ENCODE measurements at regions not wholly inside any gene's neighbourhood (a gene's known extent, or its start where the extent isn't known, plus 50 kb on each side); places are given as distances from the start of the nearest gene placed in this dataset.
A peak's percentile ranks its signal among the peaks of the same experiment; 100 is the strongest.

DNA sequence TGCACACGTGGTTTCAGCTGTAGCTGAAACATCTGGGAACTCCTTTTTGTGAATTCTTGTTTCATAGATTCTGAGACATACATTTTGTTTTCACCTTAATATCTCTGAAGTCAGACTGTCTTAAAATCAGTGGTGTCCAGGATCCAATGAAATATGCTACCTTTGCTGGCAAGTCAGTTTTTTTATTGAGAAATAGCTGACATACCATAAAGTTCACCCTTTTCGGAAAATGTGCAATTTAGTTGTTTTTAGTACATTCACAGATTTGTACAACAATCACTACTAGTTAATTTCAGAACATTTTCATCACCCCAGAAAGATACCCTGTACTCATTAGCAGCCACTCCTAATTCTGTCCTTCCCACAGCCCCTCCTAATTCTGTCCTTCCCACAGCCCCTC lies 243.7 kb downstream of the GLI2 start:
- TF ChIP-seq, protein P1, sequence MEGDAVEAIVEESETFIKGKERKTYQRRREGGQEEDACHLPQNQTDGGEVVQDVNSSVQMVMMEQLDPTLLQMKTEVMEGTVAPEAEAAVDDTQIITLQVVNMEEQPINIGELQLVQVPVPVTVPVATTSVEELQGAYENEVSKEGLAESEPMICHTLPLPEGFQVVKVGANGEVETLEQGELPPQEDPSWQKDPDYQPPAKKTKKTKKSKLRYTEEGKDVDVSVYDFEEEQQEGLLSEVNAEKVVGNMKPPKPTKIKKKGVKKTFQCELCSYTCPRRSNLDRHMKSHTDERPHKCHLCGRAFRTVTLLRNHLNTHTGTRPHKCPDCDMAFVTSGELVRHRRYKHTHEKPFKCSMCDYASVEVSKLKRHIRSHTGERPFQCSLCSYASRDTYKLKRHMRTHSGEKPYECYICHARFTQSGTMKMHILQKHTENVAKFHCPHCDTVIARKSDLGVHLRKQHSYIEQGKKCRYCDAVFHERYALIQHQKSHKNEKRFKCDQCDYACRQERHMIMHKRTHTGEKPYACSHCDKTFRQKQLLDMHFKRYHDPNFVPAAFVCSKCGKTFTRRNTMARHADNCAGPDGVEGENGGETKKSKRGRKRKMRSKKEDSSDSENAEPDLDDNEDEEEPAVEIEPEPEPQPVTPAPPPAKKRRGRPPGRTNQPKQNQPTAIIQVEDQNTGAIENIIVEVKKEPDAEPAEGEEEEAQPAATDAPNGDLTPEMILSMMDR (IDR thresholded peaks at IDR 0.05; ENCODE audit: insufficient read depth, low read length, severe bottlenecking), result no peak
- FAIRE-seq (no peak), DNase-seq (ENCODE audit: low read depth) (no peak)
- Histone ChIP-seq H3K36me3 (ENCODE audit: control insufficient read depth, insufficient read depth, low read length) (no peaks in the 10 kb centered on the region), H3K4me3 (ENCODE audit: low read depth, low read length) (no peak overlapping the region), H3K27me3 (ENCODE audit: control insufficient read depth, insufficient read depth, low read length) (no peaks in the 10 kb centered on the region)

DNA sequence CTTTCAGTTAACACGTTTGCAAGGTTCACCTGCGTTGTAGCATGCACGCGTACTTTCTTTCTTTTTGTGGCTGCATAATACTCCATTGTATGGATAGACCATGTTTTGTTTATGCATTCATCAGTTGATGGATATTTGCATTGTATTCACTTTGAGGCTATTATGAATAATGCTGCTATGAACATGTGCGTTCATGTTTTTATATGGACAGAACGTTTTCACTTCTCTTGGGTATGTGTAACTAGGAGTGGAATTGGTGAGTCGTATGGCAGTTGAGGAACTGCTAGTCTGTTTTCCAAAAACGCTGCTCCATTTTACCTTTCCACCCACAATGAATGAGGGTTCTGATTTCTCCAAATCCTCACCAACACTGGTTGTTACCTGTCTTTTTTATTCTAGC lies 244.3 kb downstream of the GLI2 start:
- Histone ChIP-seq H3K36me3 (ENCODE audit: control insufficient read depth, insufficient read depth, low read length) (no peaks in the 10 kb centered on the region), H3K4me3 (ENCODE audit: low read depth, low read length) (no peak overlapping the region), H3K27me3 (ENCODE audit: control insufficient read depth, insufficient read depth, low read length) (no peaks in the 10 kb centered on the region)
- TF ChIP-seq, protein P1 (IDR thresholded peaks at IDR 0.05; ENCODE audit: insufficient read depth, low read length, severe bottlenecking), result no peak
- DNase-seq (ENCODE audit: low read depth) (peak; percentile 81), FAIRE-seq (no peak)

DNA sequence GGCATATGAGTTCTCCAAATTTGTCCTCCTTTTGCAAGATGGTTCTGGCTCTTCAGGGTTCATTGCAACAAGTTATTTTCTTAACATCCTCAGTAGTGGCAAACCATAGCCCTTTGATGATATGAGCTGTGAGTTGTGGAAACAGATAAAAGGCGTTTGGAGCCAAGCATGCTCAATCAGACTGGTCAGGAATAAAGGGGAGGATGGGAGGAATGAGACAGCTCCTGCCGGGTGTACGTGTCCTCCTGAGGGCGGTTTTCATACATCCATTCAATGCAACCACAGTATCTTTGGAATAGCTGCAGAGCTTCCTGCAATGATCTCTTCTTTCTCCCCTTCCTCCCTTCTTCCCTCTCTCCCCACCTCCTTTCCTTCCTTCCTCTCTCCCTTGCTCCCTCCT lies 245.8 kb downstream of the GLI2 start:
- TF ChIP-seq, protein P1 (IDR thresholded peaks at IDR 0.05; ENCODE audit: insufficient read depth, low read length, severe bottlenecking), result no peak
- DNase-seq (ENCODE audit: low read depth) (no peak), FAIRE-seq (no peak)
- Histone ChIP-seq H3K27me3 (ENCODE audit: control insufficient read depth, insufficient read depth, low read length) (no peaks in the 10 kb centered on the region), H3K36me3 (ENCODE audit: control insufficient read depth, insufficient read depth, low read length) (no peaks in the 10 kb centered on the region), H3K4me3 (ENCODE audit: low read depth, low read length) (no peak overlapping the region)

DNA sequence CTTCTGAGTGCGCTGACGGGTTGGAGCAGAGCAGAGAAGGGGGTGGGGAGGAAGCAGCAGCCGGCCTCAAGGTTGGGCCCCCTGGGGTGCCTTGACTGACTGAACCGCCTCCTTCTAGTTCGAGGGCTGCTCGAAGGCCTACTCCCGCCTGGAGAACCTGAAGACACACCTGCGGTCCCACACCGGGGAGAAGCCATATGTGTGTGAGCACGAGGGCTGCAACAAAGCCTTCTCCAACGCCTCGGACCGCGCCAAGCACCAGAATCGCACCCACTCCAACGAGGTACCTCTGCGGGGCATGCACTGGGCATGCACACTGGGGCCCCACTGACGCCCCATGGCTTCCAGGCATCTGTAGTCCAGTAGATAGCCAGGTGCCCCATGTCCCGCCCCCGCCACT lies 246.9 kb downstream of the GLI2 start:
- Histone ChIP-seq H3K4me3 (ENCODE audit: low read depth, low read length) (no peak overlapping the region), H3K36me3 (ENCODE audit: control insufficient read depth, insufficient read depth, low read length) (no peaks in the 10 kb centered on the region), H3K27me3 (ENCODE audit: control insufficient read depth, insufficient read depth, low read length) (no peaks in the 10 kb centered on the region)
- DNase-seq (ENCODE audit: low read depth) (no peak), FAIRE-seq (no peak)
- TF ChIP-seq, protein P1 (IDR thresholded peaks at IDR 0.05; ENCODE audit: insufficient read depth, low read length, severe bottlenecking), result no peak

DNA sequence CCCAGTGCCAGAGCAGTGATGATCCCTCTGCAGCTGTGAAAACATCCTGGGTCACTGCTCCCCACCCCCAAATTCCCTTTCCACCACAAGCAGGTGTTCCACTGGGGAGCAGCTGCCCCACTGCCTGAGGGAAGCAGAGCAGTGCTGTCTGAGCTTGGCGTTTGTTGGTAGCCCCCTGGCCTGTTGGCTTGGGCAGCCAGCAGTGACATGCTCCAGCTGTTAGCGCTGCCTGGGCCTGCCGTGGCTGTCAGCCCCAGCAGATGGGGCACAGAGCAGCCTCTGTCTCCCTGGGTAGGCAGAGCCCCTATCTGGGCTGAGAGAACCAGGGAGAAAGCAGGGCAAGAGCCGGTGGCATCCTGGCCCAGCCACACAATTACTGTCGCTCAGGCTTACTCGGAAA lies 247.7 kb downstream of the GLI2 start:
- FAIRE-seq (no peak), DNase-seq (ENCODE audit: low read depth) (no peak)
- TF ChIP-seq, protein P1 (IDR thresholded peaks at IDR 0.05; ENCODE audit: insufficient read depth, low read length, severe bottlenecking), result no peak

DNA sequence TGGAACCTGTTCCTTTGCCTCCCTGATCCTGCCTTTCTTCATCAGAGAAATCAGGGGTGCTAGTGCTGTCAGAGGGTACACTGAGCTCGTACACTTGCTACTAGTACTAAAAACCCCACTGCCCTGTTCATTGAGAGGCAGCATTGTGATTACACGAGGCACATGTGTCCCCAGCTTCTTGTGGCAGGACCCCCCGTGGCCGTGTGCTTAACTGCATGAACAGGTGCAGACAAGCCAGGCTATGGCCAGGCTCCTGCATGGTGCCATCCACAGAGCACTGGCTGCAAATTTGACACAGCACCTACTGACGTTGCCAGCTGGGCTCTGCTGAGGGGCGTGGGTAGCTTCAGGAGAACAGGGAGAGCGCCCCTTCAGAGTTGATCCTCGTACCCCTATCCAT lies 248.4 kb downstream of the GLI2 start:
- DNase-seq (ENCODE audit: low read depth), result no peak
- TF ChIP-seq, protein P1 (IDR thresholded peaks at IDR 0.05; ENCODE audit: insufficient read depth, low read length, severe bottlenecking), result no peak
- no peak overlapping the region for H3K4me3 ChIP-seq (ENCODE audit: low read depth, low read length)
- no peaks in the 10 kb centered on the region for H3K36me3 ChIP-seq (ENCODE audit: control insufficient read depth, insufficient read depth, low read length)
- FAIRE-seq, result no peak
- H3K27me3 ChIP-seq (ENCODE audit: control insufficient read depth, insufficient read depth, low read length), result no peaks in the 10 kb centered on the region

More for the DNA sequence above, 247.7 kb downstream of the GLI2 start:
- no peak overlapping the region for H3K4me3 ChIP-seq (ENCODE audit: low read depth, low read length)
- H3K36me3 ChIP-seq (ENCODE audit: control insufficient read depth, insufficient read depth, low read length), result no peaks in the 10 kb centered on the region
- H3K27me3 ChIP-seq (ENCODE audit: control insufficient read depth, insufficient read depth, low read length), result no peaks in the 10 kb centered on the region
